IMR-90 (cell line): ENCODE measurements at regions not wholly inside any gene's neighbourhood (a gene's known extent, or its start where the extent isn't known, plus 50 kb on each side); places are given as distances from the start of the nearest gene placed in this dataset.

Source experiments
- ATAC-seq: fragments of 200-7000 bp; cut with Tn5 transposase; 2 replicates; pipeline ENCODE4 v1.9.1; 2020; ENCODE audit warnings: low read depth, mild to moderate bottlenecking, moderate library complexity
- BruUV-seq: library from RNA; stranded (reverse); fragments of 400-500 nt; replicated peaks from 2 replicates; lab custom pipeline; 2021; lab: Mats Ljungman, UMichigan
- CTCF ChIA-PET: fragments of 300-600 bp; formaldehyde crosslinking; extraction: SDS; loops from one replicate; lab custom pipeline; 2021; ENCODE audit warnings: antibody characterized with exemption; lab: Yijun Ruan, JAX
- POLR2A ChIA-PET: fragments of 300-600 bp; sonication (Branson Sonifier 250); formaldehyde crosslinking; loops from one replicate; lab custom pipeline; 2022; ENCODE audit warnings: antibody characterized with exemption; ENCODE audit not compliant: unreplicated experiment; lab: Charles Lee
- DNase-seq: peaks from one replicate; pipeline ENCODE4 v3.0.0; 2013
- H2AFZ ChIP-seq: replicated peaks from 2 replicates; pipeline ENCODE3; 2013; ENCODE audit warnings: low read length, mild to moderate bottlenecking; ENCODE audit not compliant: poor library complexity
- H2AK5ac ChIP-seq: 2 replicates; pipeline ENCODE4 v1.6.1; 2013; ENCODE audit warnings: low read depth, low read length, inconsistent platforms
- H2AK9ac ChIP-seq: replicated peaks from 2 replicates; pipeline ENCODE3; 2013; ENCODE audit warnings: mild to moderate bottlenecking, low read depth, low read length, moderate library complexity; ENCODE audit not compliant: poor library complexity
- H2BK120ac ChIP-seq: 2 replicates; pipeline ENCODE4 v1.6.1; 2013; ENCODE audit warnings: low read depth, low read length, inconsistent platforms
- H2BK15ac ChIP-seq: 3 replicates; pipeline ENCODE4 v1.6.1; 2013; ENCODE audit warnings: low read depth, low read length, inconsistent platforms
- H2BK20ac ChIP-seq: 2 replicates; pipeline ENCODE4 v1.6.1; 2013; ENCODE audit warnings: low read depth, mild to moderate bottlenecking, inconsistent platforms, low read length, moderate library complexity
- H2BK5ac ChIP-seq: 2 replicates; pipeline ENCODE4 v1.6.1; 2013; ENCODE audit warnings: mild to moderate bottlenecking, low read depth, low read length, inconsistent platforms; ENCODE audit not compliant: poor library complexity, severe bottlenecking
- H3K14ac ChIP-seq: replicated peaks from 2 replicates; pipeline ENCODE4 v1.6.1; 2013; ENCODE audit warnings: low read depth, low read length, inconsistent platforms
- H3K18ac ChIP-seq: 2 replicates; pipeline ENCODE4 v1.6.1; 2013; ENCODE audit warnings: low read depth, low read length, control low read depth
- H3K23ac ChIP-seq: 2 replicates; pipeline ENCODE4 v1.6.1; 2013; ENCODE audit warnings: low read depth, low read length, inconsistent platforms
- H3K27ac ChIP-seq: 2 replicates; pipeline ENCODE4 v1.5.1; 2013; ENCODE audit warnings: mild to moderate bottlenecking, control low read depth, low read length; ENCODE audit not compliant: insufficient read depth
- H3K27me3 ChIP-seq: 2 replicates; pipeline ENCODE4 v1.6.1; 2013; ENCODE audit warnings: low read length; ENCODE audit not compliant: control insufficient read depth, insufficient read depth
- H3K36me3 ChIP-seq: 2 replicates; pipeline ENCODE4 v1.6.1; 2013; ENCODE audit warnings: low read length, mixed read lengths; ENCODE audit not compliant: control insufficient read depth, insufficient read depth
- H3K4ac ChIP-seq: 2 replicates; pipeline ENCODE4 v1.6.1; 2013; ENCODE audit warnings: low read depth, low read length, inconsistent platforms
- H3K4me1 ChIP-seq: 2 replicates; pipeline ENCODE4 v1.6.1; 2013; ENCODE audit warnings: low read length, mixed read lengths; ENCODE audit not compliant: control insufficient read depth, insufficient read depth
- H3K4me2 ChIP-seq: 2 replicates; pipeline ENCODE4 v1.6.1; 2013; ENCODE audit warnings: low read depth, mild to moderate bottlenecking, control low read depth, low read length, moderate library complexity
- H3K4me3 ChIP-seq: 2 replicates; pipeline ENCODE4 v1.5.1; 2013; ENCODE audit warnings: low read depth, mild to moderate bottlenecking, control low read depth, low read length, moderate library complexity; ENCODE audit not compliant: insufficient read depth
- H3K56ac ChIP-seq: 2 replicates; pipeline ENCODE4 v1.6.1; 2013; ENCODE audit warnings: low read length, inconsistent platforms; ENCODE audit not compliant: insufficient read depth; ENCODE audit errors: extremely low read depth
- H3K79me1 ChIP-seq, 2 experiments: 2 replicates each; pipeline ENCODE4 v1.6.1; 2013; ENCODE audit warnings: low read length in 2 of 2, inconsistent platforms in 1 of 2, low read depth in 1 of 2
- H3K9ac ChIP-seq: 2 replicates; pipeline ENCODE4 v1.6.1; 2013; ENCODE audit warnings: low read depth, low read length, control low read depth
- H3K9me1 ChIP-seq: 2 replicates; pipeline ENCODE4 v1.6.1; 2013; ENCODE audit warnings: low read length, inconsistent platforms; ENCODE audit not compliant: insufficient read depth
- H3K9me3 ChIP-seq: 2 replicates; pipeline ENCODE4 v1.6.1; 2013; ENCODE audit warnings: low read length; ENCODE audit not compliant: control insufficient read depth, insufficient read depth
- H4K20me1 ChIP-seq: 2 replicates; pipeline ENCODE4 v1.6.1; 2013; ENCODE audit warnings: low read length, inconsistent platforms; ENCODE audit not compliant: insufficient read depth
- H4K5ac ChIP-seq: 2 replicates; pipeline ENCODE4 v1.6.1; 2013; ENCODE audit warnings: mild to moderate bottlenecking, low read depth, low read length, control low read depth
- H4K8ac ChIP-seq, 2 experiments: 2 replicates each; pipeline ENCODE4 v1.6.1; 2013; ENCODE audit warnings: low read depth in 2 of 2, low read length in 2 of 2, control low read depth in 1 of 2, inconsistent platforms in 1 of 2
- H4K91ac ChIP-seq: 2 replicates; pipeline ENCODE4 v1.6.1; 2013; ENCODE audit warnings: low read depth, low read length, inconsistent platforms; ENCODE audit not compliant: insufficient read depth
- CEBPB ChIP-seq: IDR thresholded peaks from 2 replicates; pipeline ENCODE4 v1.6.1; 2012; ENCODE audit warnings: low read depth, low read length, improper control_type of control experiment
- CHD1 ChIP-seq: IDR thresholded peaks from 2 replicates; pipeline ENCODE4 v1.6.1; 2012; ENCODE audit warnings: low read depth, low read length, improper control_type of control experiment
- FOS ChIP-seq: fragments of 150-350 bp; IDR thresholded peaks from 2 replicates; pipeline ENCODE4 v1.6.1; 2016; ENCODE audit warnings: low read depth, low read length
- MAZ ChIP-seq: IDR thresholded peaks from 2 replicates; pipeline ENCODE4 v1.6.1; 2012; ENCODE audit warnings: low read depth, mild to moderate bottlenecking, low read length, improper control_type of control experiment, moderate library complexity, borderline replicate concordance
- MXI1 ChIP-seq: IDR thresholded peaks from 2 replicates; pipeline ENCODE4 v1.6.1; 2012; ENCODE audit warnings: low read depth, mild to moderate bottlenecking, low read length, moderate library complexity, borderline replicate concordance
- NFE2L2 ChIP-seq: fragments of 150-350 bp; IDR thresholded peaks from 2 replicates; pipeline ENCODE4 v1.6.1; 2016; ENCODE audit warnings: low read depth, mild to moderate bottlenecking, low read length
- POLR2A ChIP-seq: IDR thresholded peaks from 2 replicates; pipeline ENCODE4 v1.6.1; 2012; ENCODE audit warnings: mild to moderate bottlenecking, low read depth, low read length
- RAD21 ChIP-seq: IDR thresholded peaks from 2 replicates; pipeline ENCODE4 v1.6.1; 2012; ENCODE audit warnings: low read length, improper control_type of control experiment
- RCOR1 ChIP-seq: IDR thresholded peaks from 2 replicates; pipeline ENCODE4 v1.6.1; 2012; ENCODE audit warnings: mild to moderate bottlenecking, low read length, improper control_type of control experiment; ENCODE audit not compliant: insufficient replicate concordance
- SMC3 ChIP-seq: fragments of 150-350 bp; IDR thresholded peaks from 2 replicates; pipeline ENCODE4 v1.6.1; 2016; ENCODE audit warnings: low read depth, mild to moderate bottlenecking, antibody characterized with exemption, low read length, moderate library complexity
- WGBS, 2 experiments: methylation state at CpG; one replicate each; pipeline versions ENCODE4 v1.1.5 to v1.1.7; 2013; ENCODE audit warnings: missing lambda C conversion rate in 2 of 2; ENCODE audit not compliant: insufficient read length in 1 of 2; ENCODE audit errors: extremely low coverage in 2 of 2; 5-methylcytosine and 5-hydroxymethylcytosine counted together
- dilution Hi-C: fragments of 300-500 bp; cut with HindIII; formaldehyde crosslinking; loops from one replicate; pipeline ENCODE4 v1.14.3; 2018; ENCODE audit warnings: low sequenced_read_pairs; ENCODE audit not compliant: unreplicated experiment
- in situ Hi-C: fragments of 300-500 bp; cut with MboI; formaldehyde crosslinking; loops from 3 replicates; pipeline ENCODE4 v1.14.3; 2019; ENCODE audit warnings: low sequenced_read_pairs, inconsistent platforms, mixed read lengths
- intact Hi-C: fragments of 100-400 bp; cut with micrococcal nuclease; formaldehyde crosslinking; loops from 2 replicates; pipeline ENCODE4 v1.10.0; 2022
- TF ChIP-seq, protein P1 (sequence below): fragments of 150-350 bp; IDR thresholded peaks from 2 replicates; pipeline ENCODE4 v1.6.1; 2017; ENCODE audit warnings: mild to moderate bottlenecking, antibody characterized with exemption, low read length, low read depth
- TF ChIP-seq, protein P2 (sequence below): fragments of 150-350 bp; IDR thresholded peaks from 2 replicates; pipeline ENCODE4 v1.6.1; 2016; ENCODE audit warnings: low read depth, mild to moderate bottlenecking, low read length, moderate library complexity, borderline replicate concordance
- TF ChIP-seq, protein P3 (sequence below): conservative IDR thresholded peaks from 2 replicates; pipeline ENCODE4 v1.5.1; 2012; ENCODE audit warnings: mild to moderate bottlenecking, low read depth, low read length, improper control_type of control experiment

DNA sequence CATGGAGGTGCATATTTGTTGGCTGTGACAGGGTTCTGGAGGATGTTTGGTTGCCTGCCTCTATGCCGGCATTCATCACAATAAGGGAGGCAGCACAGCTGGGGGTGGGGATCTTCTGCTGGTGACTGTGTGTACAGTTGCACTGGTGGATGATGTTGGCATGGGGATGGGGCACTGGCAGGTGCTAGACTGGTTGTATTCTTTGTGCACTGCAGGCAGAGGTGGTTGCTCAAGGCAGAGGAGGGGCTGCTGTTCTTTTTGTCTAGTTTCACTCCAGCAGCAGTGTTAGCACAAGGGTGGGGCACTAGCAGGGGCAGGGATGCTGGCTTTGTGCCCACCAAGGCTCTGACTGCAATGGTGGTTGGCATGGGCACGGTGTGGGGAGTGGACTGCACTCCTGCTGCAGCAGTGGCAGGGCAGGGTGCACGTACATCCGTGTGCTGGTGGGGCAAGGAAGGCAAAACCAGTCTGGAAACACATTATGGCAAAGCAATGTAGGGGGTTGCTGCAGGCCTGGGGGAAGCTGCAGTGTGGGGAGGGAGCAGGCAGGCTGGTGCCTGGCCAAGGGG is 69.3 kb downstream of the ISOC1 start:
- intact Hi-C loops, result no loop called here
- H3K4me1 ChIP-seq, result no peaks in the 10 kb centered on the region
- BruUV-seq, result no TSS peak
- H4K20me1 ChIP-seq, result no peaks in the 10 kb centered on the region
- H3K23ac ChIP-seq, result no peak overlapping the region
- ChIA-PET CTCF (no interaction called here), POLR2A (no interaction called here)
- H3K4ac ChIP-seq, result no peak overlapping the region
- 100% methylated on average over 1 of the region's 4 CpGs; no CpG with 5 or more reads in 1 of the 2 experiments for WGBS, 2 experiments
- no peaks in the 10 kb centered on the region for H3K36me3 ChIP-seq
- H4K91ac ChIP-seq, result no peak overlapping the region
- no peaks in the 10 kb centered on the region for H3K27me3 ChIP-seq
- DNase-seq (no peak), ATAC-seq (no peak)
- H4K5ac ChIP-seq, result no peak overlapping the region
- H3K79me1 ChIP-seq, result no peaks in the 10 kb centered on the region
- H3K27ac ChIP-seq, result no peak overlapping the region
- 0 out of 2 replicates have a peak, but pooled peaks cover 3% of the 10 kb centered on the region for H3K9me3 ChIP-seq
- H3K18ac ChIP-seq, result no peak overlapping the region
- H3K56ac ChIP-seq, result no peak overlapping the region
- no peak overlapping the region for H2AK5ac ChIP-seq
- dilution Hi-C loops, result no loop called here
- no peak overlapping the region for H2BK120ac ChIP-seq
- H2BK15ac ChIP-seq, result no peak overlapping the region
- in situ Hi-C loops, result no loop called here
- H3K9me1 ChIP-seq, result no peaks in the 10 kb centered on the region
- H2AFZ ChIP-seq, result no peak overlapping the region
- no peak overlapping the region for H3K4me3 ChIP-seq
- H4K8ac ChIP-seq, result no peak overlapping the region
- TF ChIP-seq, protein P1, sequence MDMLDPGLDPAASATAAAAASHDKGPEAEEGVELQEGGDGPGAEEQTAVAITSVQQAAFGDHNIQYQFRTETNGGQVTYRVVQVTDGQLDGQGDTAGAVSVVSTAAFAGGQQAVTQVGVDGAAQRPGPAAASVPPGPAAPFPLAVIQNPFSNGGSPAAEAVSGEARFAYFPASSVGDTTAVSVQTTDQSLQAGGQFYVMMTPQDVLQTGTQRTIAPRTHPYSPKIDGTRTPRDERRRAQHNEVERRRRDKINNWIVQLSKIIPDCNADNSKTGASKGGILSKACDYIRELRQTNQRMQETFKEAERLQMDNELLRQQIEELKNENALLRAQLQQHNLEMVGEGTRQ, result no peak
- TF ChIP-seq, protein P2, sequence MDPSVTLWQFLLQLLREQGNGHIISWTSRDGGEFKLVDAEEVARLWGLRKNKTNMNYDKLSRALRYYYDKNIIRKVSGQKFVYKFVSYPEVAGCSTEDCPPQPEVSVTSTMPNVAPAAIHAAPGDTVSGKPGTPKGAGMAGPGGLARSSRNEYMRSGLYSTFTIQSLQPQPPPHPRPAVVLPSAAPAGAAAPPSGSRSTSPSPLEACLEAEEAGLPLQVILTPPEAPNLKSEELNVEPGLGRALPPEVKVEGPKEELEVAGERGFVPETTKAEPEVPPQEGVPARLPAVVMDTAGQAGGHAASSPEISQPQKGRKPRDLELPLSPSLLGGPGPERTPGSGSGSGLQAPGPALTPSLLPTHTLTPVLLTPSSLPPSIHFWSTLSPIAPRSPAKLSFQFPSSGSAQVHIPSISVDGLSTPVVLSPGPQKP, result no peak
- TF ChIP-seq RCOR1, result no peak
- no peak for TF ChIP-seq CHD1
- no peak for TF ChIP-seq MAZ
- TF ChIP-seq, protein P3, sequence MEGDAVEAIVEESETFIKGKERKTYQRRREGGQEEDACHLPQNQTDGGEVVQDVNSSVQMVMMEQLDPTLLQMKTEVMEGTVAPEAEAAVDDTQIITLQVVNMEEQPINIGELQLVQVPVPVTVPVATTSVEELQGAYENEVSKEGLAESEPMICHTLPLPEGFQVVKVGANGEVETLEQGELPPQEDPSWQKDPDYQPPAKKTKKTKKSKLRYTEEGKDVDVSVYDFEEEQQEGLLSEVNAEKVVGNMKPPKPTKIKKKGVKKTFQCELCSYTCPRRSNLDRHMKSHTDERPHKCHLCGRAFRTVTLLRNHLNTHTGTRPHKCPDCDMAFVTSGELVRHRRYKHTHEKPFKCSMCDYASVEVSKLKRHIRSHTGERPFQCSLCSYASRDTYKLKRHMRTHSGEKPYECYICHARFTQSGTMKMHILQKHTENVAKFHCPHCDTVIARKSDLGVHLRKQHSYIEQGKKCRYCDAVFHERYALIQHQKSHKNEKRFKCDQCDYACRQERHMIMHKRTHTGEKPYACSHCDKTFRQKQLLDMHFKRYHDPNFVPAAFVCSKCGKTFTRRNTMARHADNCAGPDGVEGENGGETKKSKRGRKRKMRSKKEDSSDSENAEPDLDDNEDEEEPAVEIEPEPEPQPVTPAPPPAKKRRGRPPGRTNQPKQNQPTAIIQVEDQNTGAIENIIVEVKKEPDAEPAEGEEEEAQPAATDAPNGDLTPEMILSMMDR, result no peak
- TF ChIP-seq POLR2A, result no peak
- no peak for TF ChIP-seq NFE2L2
- TF ChIP-seq MXI1, result no peak
- TF ChIP-seq FOS, result no peak
- no peak for TF ChIP-seq CEBPB
- no peak for TF ChIP-seq RAD21
- TF ChIP-seq SMC3, result no peak
- H2BK20ac ChIP-seq, result no peak overlapping the region
- H2BK5ac ChIP-seq, result no peak overlapping the region
- H2AK9ac ChIP-seq, result no peak overlapping the region
- no peak overlapping the region for H3K9ac ChIP-seq
- H3K4me2 ChIP-seq, result no peak overlapping the region
- no peak overlapping the region for H3K14ac ChIP-seq
